Transverse colon (tissue), 4 donors: ENCODE measurements at regions not wholly inside any gene's neighbourhood (a gene's known extent, or its start where the extent isn't known, plus 50 kb on each side); places are given as distances from the start of the nearest gene placed in this dataset.

Source experiments
- DNase-seq: peaks from one replicate; pipeline ENCODE4 v3.0.0-alpha.2; 2019
- H3K27ac ChIP-seq, 4 donors: fragments of 200-600 bp; sonication (generic); 2 replicates each; pipeline ENCODE4 v1.5.1; 2016 to 2018; ENCODE audit warnings: inconsistent platforms in 4 of 4
- H3K27me3 ChIP-seq: fragments of 200-600 bp; sonication (generic); 2 replicates; pipeline ENCODE4 v1.5.1; 2017; ENCODE audit warnings: inconsistent platforms
- H3K36me3 ChIP-seq, 4 donors: fragments of 200-600 bp; sonication (generic); 2 replicates each; pipeline ENCODE4 v1.5.1; 2017 to 2019; ENCODE audit warnings: inconsistent platforms in 4 of 4
- H3K4me1 ChIP-seq, 4 donors: fragments of 200-600 bp; sonication (generic); 2 replicates each; pipeline ENCODE4 v1.5.1; 2017 to 2020; ENCODE audit warnings: inconsistent platforms in 4 of 4
- H3K4me3 ChIP-seq, 4 donors: fragments of 200-600 bp; sonication (generic); 1 replicate in 1 of 4; 2 replicates in 3 of 4; pipeline versions ENCODE4 v1.5.1 to v1.6.1; 2017 to 2019; ENCODE audit warnings: inconsistent platforms in 4 of 4
- H3K9me3 ChIP-seq, 2 donors: fragments of 200-600 bp; sonication (generic); 2 replicates each; pipeline ENCODE4 v1.5.1; 2017 to 2019; ENCODE audit warnings: inconsistent platforms in 2 of 2
- CTCF ChIP-seq, 5 experiments: fragments of 200-600 bp in 3 of 5; fragments of 450-650 bp in 2 of 5; sonication (generic) in 3 of 5; IDR thresholded peaks; 1 replicate in 2 of 5; 2 replicates in 3 of 5; pipeline ENCODE4 v1.5.1; 2016 to 2017; ENCODE audit warnings: antibody characterized with exemption in 5 of 5, inconsistent platforms in 3 of 5, mild to moderate bottlenecking in 2 of 5, moderate library complexity in 1 of 5
- EP300 ChIP-seq: sonication (generic); formaldehyde crosslinking; IDR thresholded peaks from one replicate; pipeline ENCODE4 v1.6.1; 2017; ENCODE audit warnings: antibody characterized with exemption, low read depth
- POLR2A ChIP-seq: fragments of 450-650 bp; IDR thresholded peaks from one replicate; pipeline ENCODE4 v1.6.1; 2016; ENCODE audit warnings: antibody characterized with exemption, mild to moderate bottlenecking, moderate library complexity
- POLR2AphosphoS5 ChIP-seq, 3 donors: sonication (generic); formaldehyde crosslinking; IDR thresholded peaks; one replicate each; pipeline ENCODE4 v1.6.1; 2016; ENCODE audit warnings: antibody characterized with exemption in 3 of 3
- WGBS, 2 donors: methylation state at CpG; one replicate each; pipeline ENCODE4 v1.1.5; 2018; ENCODE audit warnings: low coverage in 1 of 2; 5-methylcytosine and 5-hydroxymethylcytosine counted together
- in situ Hi-C, 4 donors: fragments of 200-750 bp; cut with MboI; loops; one replicate each; pipeline versions ENCODE4 v1.15.0 to v1.15.1; 2017; ENCODE audit warnings: low sequenced_read_pairs in 3 of 4, low pct_ligation_motif_present in 1 of 4, low pct_unique_long_range_greater_than_20kb in 1 of 4
- intact Hi-C: fragments of 100-400 bp; cut with DNase I; formaldehyde crosslinking; loops from one replicate; pipeline ENCODE4 v1.15.1; 2023; ENCODE audit warnings: low total_unique reads

- Histone ChIP-seq H3K4me3 (no peak overlapping the region), H3K27ac (no peak overlapping the region), H3K9me3 (no peaks in the 10 kb centered on the region), H3K27me3 (no peaks in the 10 kb centered on the region), H3K36me3 (no peaks in the 10 kb centered on the region), H3K4me1 (no peaks in the 10 kb centered on the region)
- intact Hi-C loops (no loop called here), in situ Hi-C loops (no loop called here)
- no peak for DNase-seq
- 30 to 43% methylated on average over 1 of the region's 1 CpG for WGBS, 2 donors
- no peak for TF ChIP-seq EP300
- TF ChIP-seq POLR2A, result no peak
- no peak for TF ChIP-seq CTCF (IDR thresholded peaks at IDR 0.05)
- no peak for TF ChIP-seq POLR2AphosphoS5 (IDR thresholded peaks at IDR 0.05)
Measured at GRCh38 chr12:97342130-97342529, 120.5 kb upstream of the RMST start.

- Histone ChIP-seq H3K27me3 (no peaks in the 10 kb centered on the region), H3K36me3 (no peaks in the 10 kb centered on the region), H3K4me1 (no peaks in the 10 kb centered on the region), H3K4me3 (no peak overlapping the region), H3K27ac (no peak overlapping the region), H3K9me3 (no peaks in the 10 kb centered on the region)
- TF ChIP-seq POLR2A (no peak), POLR2AphosphoS5 (IDR thresholded peaks at IDR 0.05) (no peak), EP300 (no peak), CTCF (IDR thresholded peaks at IDR 0.05) (no peak)
- 32 to 52% methylated on average over 5 of the region's 5 CpGs for WGBS, 2 donors
- in situ Hi-C loops (no loop called here), intact Hi-C loops (no loop called here)
- no peak for DNase-seq
Measured at GRCh38 chr12:97347956-97348355, 114.6 kb upstream of the RMST start.

- TF ChIP-seq EP300, result no peak
- TF ChIP-seq CTCF (IDR thresholded peaks at IDR 0.05), result no peak
- TF ChIP-seq POLR2A, result no peak
- TF ChIP-seq POLR2AphosphoS5 (IDR thresholded peaks at IDR 0.05), result no peak
- Histone ChIP-seq H3K27ac (no peak overlapping the region), H3K27me3 (no peaks in the 10 kb centered on the region), H3K4me3 (no peak overlapping the region), H3K36me3 (no peaks in the 10 kb centered on the region), H3K4me1 (no peaks in the 10 kb centered on the region), H3K9me3 (no peaks in the 10 kb centered on the region)
- in situ Hi-C loops (no loop called here), intact Hi-C loops (no loop called here)
- WGBS, 2 donors, result 57 to 65% methylated on average over 3 of the region's 3 CpGs
- no peak for DNase-seq
Measured at GRCh38 chr12:97358361-97358760, 104.2 kb upstream of the RMST start.

GRCh38 chr12:97359021-97359690 is 103.4 kb upstream of the RMST start:
- TF ChIP-seq POLR2AphosphoS5 (IDR thresholded peaks at IDR 0.05) (no peak), EP300 (no peak), CTCF (IDR thresholded peaks at IDR 0.05) (no peak), POLR2A (no peak)
- H3K9me3 ChIP-seq, result no peaks in the 10 kb centered on the region
- in situ Hi-C loops (no loop called here), intact Hi-C loops (no loop called here)
- no peaks in the 10 kb centered on the region for H3K4me1 ChIP-seq
- no peak for DNase-seq
- H3K27me3 ChIP-seq, result no peaks in the 10 kb centered on the region
- H3K27ac ChIP-seq, result no peak overlapping the region
- no peak overlapping the region for H3K4me3 ChIP-seq
- WGBS, 2 donors, result 68 to 69% methylated on average over 5 of the region's 5 CpGs
- no peaks in the 10 kb centered on the region for H3K36me3 ChIP-seq
